NOMO-1 treated with dmso at 0.1 percent for 144 hours (cell line): ENCODE measurements at regions not wholly inside any gene's neighbourhood (a gene's known extent, or its start where the extent isn't known, plus 50 kb on each side); places are given as distances from the start of the nearest gene placed in this dataset.
"Not testable (repeated sequence)": the region's sequence is repeated elsewhere in the genome, so short reads cannot be mapped to it uniquely, and the experiment has no call there.

ENCODE experiments used
- DNase-seq: peaks from one replicate; lab custom pipeline; 2025; ENCODE audit not compliant: unreplicated experiment; lab: John Stamatoyannopoulos, UW

DNA sequence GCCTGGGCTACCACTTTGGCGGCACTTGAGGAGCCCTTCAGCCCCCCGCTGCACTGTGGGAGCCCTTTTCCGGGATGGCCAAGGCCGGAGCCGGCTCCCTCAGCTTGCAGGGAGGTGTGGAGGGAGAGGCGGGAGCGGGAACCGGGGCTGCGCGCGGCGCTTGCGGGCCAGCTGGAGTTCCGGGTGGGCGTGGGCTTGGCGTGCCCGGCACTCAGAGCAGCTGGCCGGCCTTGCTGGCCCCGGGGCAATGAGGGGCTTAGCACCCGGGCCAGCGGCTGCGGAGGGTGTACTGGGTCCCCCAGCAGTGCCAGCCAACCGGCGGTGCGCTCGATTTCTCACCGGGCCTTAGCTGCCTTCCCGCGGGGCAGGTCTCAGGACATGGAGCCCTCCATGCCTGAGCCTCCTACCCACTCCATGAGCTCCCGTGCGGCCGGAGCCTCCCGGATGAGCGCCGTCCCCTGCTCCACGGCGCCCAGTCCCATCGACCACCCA is 1602.9 kb upstream of the PCDH7 start:
- DNase-seq, result not testable (repeated sequence)

DNA sequence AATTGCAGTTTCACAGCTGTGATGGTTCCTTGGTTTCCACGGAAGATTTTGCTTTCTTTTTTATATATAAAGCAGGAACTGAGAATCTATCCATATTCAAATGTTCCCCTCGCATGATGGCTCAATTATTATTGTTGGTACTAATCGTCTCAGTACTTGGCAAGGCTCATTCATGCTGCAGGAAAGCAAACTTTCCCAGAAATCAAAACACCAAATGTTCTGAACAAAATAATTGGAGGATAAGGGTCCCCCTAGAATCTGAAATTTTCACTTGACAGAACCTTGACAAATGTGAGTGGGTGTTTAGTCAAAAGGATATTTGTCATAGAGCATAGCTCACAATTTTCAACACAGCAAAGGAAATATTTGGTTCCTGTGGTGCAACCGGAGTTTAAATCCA is 1598.6 kb upstream of the PCDH7 start:
- no peak for DNase-seq

DNA sequence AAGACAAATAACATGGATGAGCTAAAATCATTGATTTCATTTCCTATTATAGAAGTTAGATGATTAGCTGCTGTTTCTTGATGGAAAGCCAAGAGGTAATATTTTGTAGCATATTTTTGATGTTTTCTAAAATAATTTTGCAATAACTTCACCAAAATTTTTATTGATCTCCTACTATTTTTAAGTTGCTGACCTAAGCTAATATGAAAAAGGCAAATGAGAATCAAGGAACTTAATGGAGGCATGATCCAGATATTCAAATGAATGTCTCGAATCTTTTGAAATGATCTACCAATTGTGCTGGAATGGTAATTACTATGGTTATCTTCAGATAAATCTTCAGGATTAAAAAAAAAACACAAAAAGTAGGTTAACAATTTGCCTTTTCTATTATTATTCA is 1591.4 kb upstream of the PCDH7 start:
- DNase-seq, result no peak

- DNase-seq, result no peak
Measured at GRCh38 chr4:29131304-29131703, 1588.9 kb upstream of the PCDH7 start.

GRCh38 chr4:29142708-29143107 is 1577.5 kb upstream of the PCDH7 start:
- no peak for DNase-seq

DNA sequence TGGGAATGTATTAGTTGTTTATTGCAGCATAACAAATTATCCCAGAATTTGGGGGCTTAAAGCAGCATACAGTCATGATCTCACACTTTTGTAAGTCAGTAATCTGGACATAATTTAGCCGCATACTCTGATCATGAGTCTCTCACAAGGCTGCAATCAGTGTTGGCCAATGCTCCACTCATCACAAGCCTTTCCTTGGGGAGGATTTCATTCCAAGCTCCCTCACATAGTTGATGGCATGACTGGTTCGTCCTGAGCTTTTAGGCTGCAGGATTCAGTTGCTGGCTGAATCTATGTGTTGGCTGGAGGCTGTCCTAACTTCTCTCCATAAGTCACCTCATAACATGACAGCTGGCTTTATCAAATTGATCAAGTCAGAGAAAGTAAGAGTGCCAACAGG is 1568.6 kb upstream of the PCDH7 start:
- DNase-seq, result no peak

GRCh38 chr4:29153642-29154041 is 1566.5 kb upstream of the PCDH7 start:
- no peak for DNase-seq

DNA sequence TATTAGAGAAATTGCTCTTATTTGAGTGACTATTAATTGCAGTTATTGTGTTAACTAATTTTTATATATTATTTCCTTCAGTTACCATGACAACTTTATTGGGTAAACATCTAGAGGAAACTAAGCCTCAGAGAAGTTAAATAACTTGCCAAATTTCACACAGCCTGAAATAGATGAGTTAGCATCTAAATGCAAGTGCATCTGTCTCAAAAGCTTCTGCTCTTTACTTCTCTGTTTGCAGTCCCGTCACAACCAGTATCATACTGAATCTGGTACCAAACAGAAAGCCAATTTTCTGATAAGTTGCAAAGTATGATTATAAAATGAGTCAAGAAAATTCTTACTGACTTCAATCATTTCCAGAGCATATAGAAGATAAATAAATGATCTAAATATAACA is 1544.9 kb upstream of the PCDH7 start:
- DNase-seq, result no peak

DNA sequence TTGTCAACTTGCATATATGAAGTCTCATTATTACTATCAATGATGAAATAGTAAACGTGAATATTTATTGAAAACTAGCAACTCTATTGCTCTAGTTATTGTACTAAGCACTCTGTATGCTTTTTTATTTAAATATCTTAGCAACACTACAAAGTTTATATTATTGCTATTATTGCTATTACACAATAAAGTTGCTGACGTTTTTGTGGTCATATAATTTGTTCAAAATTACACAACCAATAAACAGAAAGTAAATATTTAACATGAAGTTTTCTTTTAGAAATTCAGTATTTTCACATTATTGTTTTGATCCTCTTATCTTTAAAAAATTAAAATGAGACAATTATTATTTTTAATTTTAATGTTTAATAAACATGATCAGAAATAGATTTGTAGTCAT is 1521.1 kb upstream of the PCDH7 start:
- no peak for DNase-seq

GRCh38 chr4:29199485-29199884 is 1520.7 kb upstream of the PCDH7 start:
- no peak for DNase-seq

GRCh38 chr4:29213020-29213419 is 1507.1 kb upstream of the PCDH7 start:
- DNase-seq, result no peak

GRCh38 chr4:29220761-29221160 is 1499.4 kb upstream of the PCDH7 start:
- no peak for DNase-seq

DNA sequence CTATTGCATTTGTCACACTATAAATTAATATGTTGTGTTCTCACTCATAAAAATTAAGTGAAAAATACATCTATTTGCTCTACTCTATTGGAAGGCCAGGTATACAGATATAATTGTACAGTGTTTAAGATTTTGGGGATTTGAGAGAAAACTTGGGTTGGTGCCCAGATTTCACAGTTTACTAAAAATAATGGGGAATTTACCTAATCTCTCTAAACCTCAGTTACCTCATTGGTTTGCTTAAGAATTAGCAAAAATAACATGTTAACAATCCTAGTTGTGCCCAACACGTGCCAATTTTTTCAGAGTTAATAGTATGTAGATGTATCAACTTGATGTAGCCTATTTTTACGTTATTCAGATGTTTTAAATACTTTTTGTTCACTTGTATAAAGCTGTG is 1495.3 kb upstream of the PCDH7 start:
- DNase-seq, result no peak

- no peak for DNase-seq
Measured at GRCh38 chr4:29240641-29241040, 1479.5 kb upstream of the PCDH7 start.

DNA sequence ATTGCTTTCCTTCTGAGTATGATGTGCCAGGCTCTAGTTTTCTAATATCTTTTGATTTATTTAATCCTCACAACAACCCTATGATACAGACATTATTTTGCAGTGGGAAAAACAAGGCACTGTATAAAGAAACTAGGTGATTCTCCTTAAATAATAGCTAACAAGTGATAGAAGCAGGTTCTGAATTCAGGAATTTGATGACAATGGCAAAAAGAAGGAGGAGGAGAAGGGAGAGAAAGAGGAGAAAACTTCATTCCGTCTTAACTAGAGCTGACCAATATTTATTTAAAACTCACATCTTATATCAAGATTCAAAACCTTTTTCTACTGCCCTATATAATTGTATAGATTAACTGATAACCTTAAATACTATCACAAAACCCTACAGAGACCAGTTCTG is 1477.1 kb upstream of the PCDH7 start:
- DNase-seq, result no peak

DNA sequence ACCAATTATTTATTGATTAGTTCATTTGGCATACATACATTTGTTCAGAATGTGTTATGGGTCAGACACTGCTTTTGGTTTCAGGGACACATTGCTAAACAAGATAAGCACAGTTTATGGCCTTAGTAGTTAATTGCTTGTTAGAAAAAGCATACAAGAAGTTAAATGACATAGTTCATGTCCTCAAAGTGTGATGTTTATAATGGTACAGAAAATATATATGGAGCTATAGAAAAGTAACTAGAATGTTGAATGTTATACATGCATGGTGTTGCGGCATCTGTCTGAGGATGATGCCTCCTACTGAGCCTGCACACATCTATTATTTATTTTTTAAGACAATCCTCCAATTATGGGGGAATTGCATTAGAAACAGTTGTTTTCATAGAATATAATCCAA is 1476.3 kb upstream of the PCDH7 start:
- DNase-seq, result no peak

DNA sequence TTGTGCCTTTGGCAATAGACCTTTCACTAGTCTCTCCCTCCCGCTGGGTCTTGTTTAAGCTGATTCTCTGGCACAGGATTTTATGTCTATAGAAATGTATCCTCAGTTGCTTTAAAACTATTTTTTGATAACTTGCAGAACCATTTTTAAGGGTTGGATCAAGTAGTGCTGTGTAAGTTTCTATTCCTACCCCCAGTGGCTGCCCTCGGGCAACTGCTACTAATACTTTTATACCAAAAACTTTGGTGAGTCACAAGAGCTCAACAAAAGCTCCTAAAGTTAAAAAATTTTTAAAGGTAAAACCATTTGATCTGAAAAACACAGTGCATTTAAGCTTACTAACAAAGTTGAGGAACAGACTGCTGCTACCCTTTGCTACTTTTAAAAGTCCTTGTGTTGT is 1460.6 kb upstream of the PCDH7 start:
- DNase-seq, result no peak

DNA sequence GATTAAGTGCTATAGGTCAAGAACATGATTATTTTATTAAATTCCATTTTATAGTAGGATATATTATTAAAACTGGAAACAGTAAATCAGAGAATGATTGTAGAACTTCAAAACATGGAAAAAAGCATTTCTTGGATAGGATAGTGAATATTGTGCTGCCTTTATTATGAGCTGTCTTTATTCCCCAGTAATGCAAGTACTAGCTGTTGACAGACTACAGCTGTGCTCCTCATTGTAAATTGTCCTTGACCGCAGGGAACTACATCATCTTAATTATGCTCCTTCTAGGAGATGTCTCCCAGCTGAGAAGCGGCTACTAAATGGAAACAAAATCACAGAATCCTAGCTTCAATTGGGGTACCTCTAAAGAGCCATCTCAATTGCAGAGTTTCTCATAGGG is 1457.2 kb upstream of the PCDH7 start:
- no peak for DNase-seq

- no peak for DNase-seq
Measured at GRCh38 chr4:29276150-29276549, 1444.0 kb upstream of the PCDH7 start.

DNA sequence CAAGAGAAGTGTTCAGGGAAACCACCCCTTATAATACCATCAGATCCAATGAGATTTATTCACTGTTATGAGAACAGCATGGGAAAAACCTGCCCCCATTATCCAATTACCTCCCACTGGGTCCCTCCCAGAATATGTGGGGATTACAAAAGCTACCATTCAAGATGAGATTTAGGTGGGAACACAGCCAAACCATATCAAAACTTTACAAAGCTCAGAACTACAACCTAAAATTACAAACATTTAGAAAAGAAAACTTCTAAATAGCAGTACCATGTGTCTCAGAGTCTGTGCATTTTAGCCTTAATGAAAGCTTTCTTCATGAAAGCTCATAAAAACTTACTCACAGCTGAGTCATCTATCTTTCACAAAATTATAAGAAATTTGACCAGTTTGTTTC is 1442.8 kb upstream of the PCDH7 start:
- no peak for DNase-seq

DNA sequence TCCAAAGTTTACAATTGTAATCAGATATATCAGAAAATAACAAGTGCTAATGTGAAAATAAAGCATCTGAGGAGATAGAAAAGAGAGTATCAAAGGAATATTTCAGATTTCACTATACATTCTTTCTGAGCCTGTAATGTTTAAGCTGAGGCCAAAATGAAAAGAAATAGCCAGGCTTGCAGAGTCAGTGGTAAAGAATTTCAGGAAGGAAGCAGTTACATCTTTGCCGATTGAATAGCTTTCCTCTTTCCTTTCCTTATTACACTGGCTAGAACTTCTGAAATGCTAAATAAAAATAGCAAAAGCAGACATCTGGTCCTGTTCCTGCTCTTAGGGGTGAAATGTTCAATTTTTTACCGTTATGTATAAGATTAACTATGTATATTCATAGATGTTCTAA is 1441.6 kb upstream of the PCDH7 start:
- no peak for DNase-seq

DNA sequence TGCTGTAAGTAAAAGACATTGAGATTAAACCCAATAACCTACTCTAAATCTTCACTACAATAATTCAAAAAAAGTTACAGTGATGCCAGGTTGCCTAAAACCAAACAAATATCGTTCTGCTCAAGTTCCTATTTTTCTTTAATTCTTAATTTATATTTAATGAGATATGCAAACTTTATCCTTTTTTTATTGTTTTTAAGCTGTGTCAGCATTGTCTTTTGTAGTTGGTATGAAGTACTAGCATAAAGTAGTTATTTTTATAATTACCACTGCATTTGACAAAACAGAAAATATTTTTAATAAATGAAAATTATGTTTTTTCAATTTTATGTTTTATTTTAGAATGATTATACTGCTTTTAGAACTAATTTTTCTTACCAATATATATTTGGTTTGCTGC is 1431.1 kb upstream of the PCDH7 start:
- no peak for DNase-seq

DNA sequence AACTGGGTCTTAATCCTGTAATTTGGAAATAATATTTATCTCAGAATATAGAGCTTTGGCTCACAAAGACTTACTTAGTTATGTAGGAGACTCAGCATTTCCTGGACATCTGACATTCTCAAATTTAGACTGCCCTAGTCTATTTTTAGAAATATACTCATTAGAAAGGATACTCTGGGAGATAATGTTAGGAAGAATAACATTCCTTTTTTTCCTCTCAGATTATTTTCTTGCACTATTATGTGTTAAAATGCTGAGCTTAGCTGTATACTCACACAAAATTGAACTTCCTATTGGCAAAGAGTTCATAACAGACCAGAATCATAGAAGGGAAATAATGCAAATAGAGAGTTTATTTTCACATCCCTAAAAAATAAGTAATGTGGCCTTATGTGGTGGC is 1424.9 kb upstream of the PCDH7 start:
- DNase-seq, result no peak

DNA sequence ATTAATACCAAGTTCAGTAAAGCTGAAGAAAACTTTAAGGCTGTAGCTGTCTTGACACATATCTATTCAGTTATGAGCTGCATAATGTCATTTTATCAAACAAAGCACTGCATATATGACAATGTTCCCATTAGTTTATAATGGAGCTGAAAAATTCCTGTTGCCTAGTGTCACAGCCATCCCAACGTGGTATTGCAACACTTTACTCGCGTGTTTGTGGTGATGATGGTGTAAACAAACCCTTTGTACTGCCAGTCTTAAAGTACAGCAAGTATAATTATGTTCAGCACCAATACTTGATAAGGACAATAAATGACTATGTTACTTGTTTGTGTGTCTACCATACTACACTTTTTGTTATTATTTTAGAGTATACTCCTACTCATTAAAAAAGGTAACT is 1415.6 kb upstream of the PCDH7 start:
- DNase-seq, result no peak
